ENCODE measurements at regions not wholly inside any gene's neighbourhood (a gene's known extent, or its start where the extent isn't known, plus 50 kb on each side); places are given as distances from the start of the nearest gene placed in this dataset.

DNA sequence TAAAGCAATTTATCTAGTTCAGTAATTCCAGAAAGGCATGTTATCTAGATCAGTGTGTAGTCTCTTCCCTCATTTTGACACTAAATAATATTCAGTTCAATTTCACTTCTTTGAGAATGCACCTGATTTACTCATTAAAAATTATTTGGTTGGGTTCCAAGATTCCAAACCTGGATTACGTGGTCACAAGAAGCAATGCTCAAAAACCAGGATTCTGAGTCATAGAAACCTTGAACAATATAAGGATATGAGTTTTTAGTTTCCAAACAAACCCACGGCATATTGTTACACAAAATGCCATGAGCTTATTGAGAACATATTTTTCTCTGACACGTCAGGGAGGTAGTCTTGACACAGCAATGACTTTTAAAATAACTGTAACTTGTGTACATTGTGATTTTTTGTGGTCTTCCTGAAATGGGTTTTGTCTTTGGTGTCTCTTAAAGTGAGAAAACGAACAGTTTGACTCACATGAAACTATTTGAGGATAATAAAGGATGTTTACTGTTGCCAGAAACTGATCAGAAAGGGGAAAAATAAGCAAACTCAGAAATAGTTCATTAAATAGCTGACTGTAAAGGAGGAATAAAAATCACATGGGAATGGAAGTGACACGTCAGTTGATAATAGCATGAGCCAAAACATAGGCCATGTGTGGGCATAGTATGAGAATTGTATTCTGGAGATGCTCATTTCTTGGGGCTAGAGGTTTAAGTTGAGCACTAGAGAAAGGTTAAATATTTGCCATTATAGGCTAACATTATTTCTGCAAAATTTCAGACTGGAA is 617.7 kb upstream of the CDH2 start:
- H3K9ac ChIP-seq (ENCODE audit: low read depth in 2 of 2, low read length in 2 of 2): no peak overlapping the region
- H3K4me3 ChIP-seq: no peak overlapping the region
- H3K36me3 ChIP-seq: no peaks in the 10 kb centered on the region
- H3K4me1 ChIP-seq: no peaks in the 10 kb centered on the region
- no peaks in the 10 kb centered on the region for H3K27me3 ChIP-seq
- no peaks in the 10 kb centered on the region for H3K9me3 ChIP-seq
- DNase-seq: no peak
- H3K27ac ChIP-seq: no peak overlapping the region
- intact Hi-C loops (cut with DNase I): no loop called here
- no peak for TF ChIP-seq CTCF (IDR thresholded peaks at IDR 0.05)

GRCh38 chr18:28793901-28794300 is 617.0 kb upstream of the CDH2 start:
- Histone ChIP-seq H3K36me3 (no peaks in the 10 kb centered on the region), H3K27ac (no peak overlapping the region), H3K4me3 (no peak overlapping the region), H3K27me3 (no peaks in the 10 kb centered on the region), H3K4me1 (no peaks in the 10 kb centered on the region), H3K9me3 (no peaks in the 10 kb centered on the region), H3K9ac (ENCODE audit: low read depth in 2 of 2, low read length in 2 of 2) (no peak overlapping the region)
- TF ChIP-seq CTCF (IDR thresholded peaks at IDR 0.05): no peak
- intact Hi-C loops (cut with DNase I): no loop called here
- no peak for DNase-seq

DNA sequence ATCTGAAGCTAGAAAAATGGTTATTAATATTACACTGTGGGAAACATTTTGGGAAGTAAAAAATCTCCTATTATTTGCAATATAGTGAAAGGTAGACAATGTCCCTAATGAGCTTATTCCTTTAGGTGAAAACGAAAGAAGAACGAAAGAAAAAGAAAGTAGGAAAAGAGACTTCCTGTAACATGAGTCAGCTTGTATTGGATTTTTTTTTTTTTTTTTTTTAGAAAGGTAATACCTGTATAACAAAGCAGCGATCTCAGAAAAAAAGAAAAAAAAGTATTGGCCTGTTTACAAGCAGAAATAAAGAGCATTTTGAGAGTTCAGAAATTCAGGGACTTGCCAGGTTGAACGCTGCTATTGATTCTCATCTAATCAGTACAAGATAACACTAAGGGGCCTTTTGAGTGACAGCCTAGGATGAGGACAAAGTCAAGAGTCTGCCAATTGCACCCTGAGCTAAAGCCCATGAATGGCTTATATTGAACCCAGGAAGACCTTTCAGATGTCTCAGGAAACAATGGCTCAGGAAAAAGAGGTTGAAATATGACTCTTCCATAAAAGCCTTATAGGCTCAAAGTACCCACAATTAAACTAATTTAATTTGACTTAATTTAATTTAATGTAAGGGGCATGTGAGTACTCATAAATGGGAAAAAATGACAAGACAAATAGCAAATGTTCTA is 615.6 kb upstream of the CDH2 start:
- no peak overlapping the region for H3K27ac ChIP-seq
- no peaks in the 10 kb centered on the region for H3K36me3 ChIP-seq
- no peak overlapping the region for H3K4me3 ChIP-seq
- no peaks in the 10 kb centered on the region for H3K9me3 ChIP-seq
- DNase-seq: no peak
- intact Hi-C loops (cut with DNase I): no loop called here
- H3K27me3 ChIP-seq: no peaks in the 10 kb centered on the region
- H3K4me1 ChIP-seq: no peaks in the 10 kb centered on the region
- no peak overlapping the region for H3K9ac ChIP-seq (ENCODE audit: low read depth in 2 of 2, low read length in 2 of 2)
- TF ChIP-seq CTCF (IDR thresholded peaks at IDR 0.05): no peak

DNA sequence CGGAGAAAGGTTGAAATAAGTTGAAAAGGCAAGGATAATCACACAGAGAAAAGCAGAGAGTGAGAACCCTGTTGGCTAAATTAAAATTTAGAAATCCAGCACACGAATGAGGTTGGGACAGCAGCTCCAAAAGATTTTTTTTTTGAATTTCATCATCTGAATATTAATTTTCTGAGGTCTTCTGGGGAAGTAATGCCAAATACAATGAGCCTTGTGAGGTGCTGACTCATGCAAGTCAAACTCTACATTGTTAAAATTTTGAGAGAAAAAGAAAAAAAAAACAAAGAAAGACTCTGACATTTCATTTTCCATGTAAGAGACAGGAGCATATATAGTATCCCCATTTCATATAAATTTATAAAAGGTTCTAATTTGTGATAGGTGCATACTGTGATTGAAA is 614.2 kb upstream of the CDH2 start:
- no peak overlapping the region for H3K27ac ChIP-seq
- no peaks in the 10 kb centered on the region for H3K36me3 ChIP-seq
- no peaks in the 10 kb centered on the region for H3K9me3 ChIP-seq
- no peak overlapping the region for H3K4me3 ChIP-seq
- no peaks in the 10 kb centered on the region for H3K4me1 ChIP-seq
- intact Hi-C loops (cut with DNase I): no loop called here
- H3K9ac ChIP-seq (ENCODE audit: low read depth in 2 of 2, low read length in 2 of 2): no peak overlapping the region
- H3K27me3 ChIP-seq: no peaks in the 10 kb centered on the region
- TF ChIP-seq CTCF (IDR thresholded peaks at IDR 0.05): no peak
- no peak for DNase-seq

- no peaks in the 10 kb centered on the region for H3K9me3 ChIP-seq
- DNase-seq: no peak
- no peak overlapping the region for H3K4me3 ChIP-seq
- H3K36me3 ChIP-seq: no peaks in the 10 kb centered on the region
- H3K4me1 ChIP-seq: no peaks in the 10 kb centered on the region
- H3K9ac ChIP-seq (ENCODE audit: low read depth in 2 of 2, low read length in 2 of 2): no peak overlapping the region
- intact Hi-C loops (cut with DNase I): no loop called here
- no peak overlapping the region for H3K27ac ChIP-seq
- TF ChIP-seq CTCF (IDR thresholded peaks at IDR 0.05): no peak
- no peaks in the 10 kb centered on the region for H3K27me3 ChIP-seq
Observed at GRCh38 chr18:28789502-28789901, 612.6 kb upstream of the CDH2 start.

Measured in colonic mucosa (tissue), 4 donors.